RWPE1 (cell line): ENCODE measurements at regions not wholly inside any gene's neighbourhood (a gene's known extent, or its start where the extent isn't known, plus 50 kb on each side); places are given as distances from the start of the nearest gene placed in this dataset.

ENCODE experiments used
- CTCF ChIA-PET: fragments of 350-600 bp; sonication (Branson Sonifier 250); formaldehyde crosslinking; extraction: SDS; loops from one replicate; lab custom pipeline; 2021; lab: Yijun Ruan, JAX
- POLR2A ChIA-PET: fragments of 400-600 bp; formaldehyde crosslinking; extraction: SDS; loops from one replicate; lab custom pipeline; 2020; ENCODE audit warnings: antibody characterized with exemption; ENCODE audit not compliant: low non-redundant PET; lab: Yijun Ruan, JAX
- DNase-seq: peaks from one replicate; pipeline ENCODE4 v3.0.0; 2012; ENCODE audit warnings: low spot score
- H3K27ac ChIP-seq: fragments of 450-650 bp; 2 replicates; pipeline ENCODE4 v1.5.1; 2017
- TF ChIP-seq, protein P1 (sequence below): fragments of 450-650 bp; conservative IDR thresholded peaks from 2 replicates; pipeline ENCODE4 v1.5.1; 2017; ENCODE audit warnings: low read depth, mild to moderate bottlenecking

DNA sequence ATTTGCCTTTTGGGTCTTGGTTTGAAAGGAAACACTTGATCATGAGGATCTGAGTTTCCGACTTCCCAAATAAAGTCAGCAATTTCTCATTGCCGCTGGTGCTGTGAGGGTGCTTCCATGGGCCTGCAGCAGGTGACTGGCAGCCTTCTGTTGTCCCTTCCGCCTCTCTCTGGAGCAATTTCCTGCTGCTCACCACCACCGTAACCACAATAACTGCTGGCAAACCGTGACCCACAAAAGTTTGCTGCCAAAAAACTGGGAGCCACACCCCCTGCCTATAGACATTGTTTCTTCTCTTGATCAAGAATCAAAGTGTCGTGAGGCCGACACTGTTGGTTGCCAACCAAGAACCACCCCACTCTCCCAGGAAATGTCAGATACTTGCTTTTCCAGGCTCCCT lies 164.0 kb downstream of the NR2F2 start:
- CTCF ChIA-PET = no interaction called here
- TF ChIP-seq, protein P1, sequence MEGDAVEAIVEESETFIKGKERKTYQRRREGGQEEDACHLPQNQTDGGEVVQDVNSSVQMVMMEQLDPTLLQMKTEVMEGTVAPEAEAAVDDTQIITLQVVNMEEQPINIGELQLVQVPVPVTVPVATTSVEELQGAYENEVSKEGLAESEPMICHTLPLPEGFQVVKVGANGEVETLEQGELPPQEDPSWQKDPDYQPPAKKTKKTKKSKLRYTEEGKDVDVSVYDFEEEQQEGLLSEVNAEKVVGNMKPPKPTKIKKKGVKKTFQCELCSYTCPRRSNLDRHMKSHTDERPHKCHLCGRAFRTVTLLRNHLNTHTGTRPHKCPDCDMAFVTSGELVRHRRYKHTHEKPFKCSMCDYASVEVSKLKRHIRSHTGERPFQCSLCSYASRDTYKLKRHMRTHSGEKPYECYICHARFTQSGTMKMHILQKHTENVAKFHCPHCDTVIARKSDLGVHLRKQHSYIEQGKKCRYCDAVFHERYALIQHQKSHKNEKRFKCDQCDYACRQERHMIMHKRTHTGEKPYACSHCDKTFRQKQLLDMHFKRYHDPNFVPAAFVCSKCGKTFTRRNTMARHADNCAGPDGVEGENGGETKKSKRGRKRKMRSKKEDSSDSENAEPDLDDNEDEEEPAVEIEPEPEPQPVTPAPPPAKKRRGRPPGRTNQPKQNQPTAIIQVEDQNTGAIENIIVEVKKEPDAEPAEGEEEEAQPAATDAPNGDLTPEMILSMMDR = no peak
- no peak for DNase-seq
- H3K27ac ChIP-seq = no peak overlapping the region
- POLR2A ChIA-PET = no interaction called here

DNA sequence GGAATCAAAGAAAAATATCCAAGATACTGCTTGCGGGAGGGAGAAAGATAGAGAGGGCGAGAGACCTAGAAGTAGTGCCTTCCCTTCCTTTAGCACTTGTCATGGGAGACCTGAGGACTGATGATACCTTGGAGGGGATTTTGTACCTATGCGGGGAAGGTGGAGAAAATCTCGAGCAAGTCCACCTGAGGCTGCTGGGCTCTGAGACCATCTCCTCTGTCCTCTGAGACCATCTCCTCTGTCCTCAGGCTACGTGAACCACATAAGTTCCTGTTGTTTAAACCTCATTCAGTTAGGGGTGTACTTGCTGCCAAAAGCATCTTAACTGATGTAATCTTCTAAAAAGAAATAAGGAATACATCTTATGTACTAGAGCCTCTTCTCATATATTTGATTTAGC lies 164.9 kb downstream of the NR2F2 start:
- DNase-seq = no peak
- ChIA-PET CTCF (no interaction called here), POLR2A (no interaction called here)
- H3K27ac ChIP-seq = no peak overlapping the region
- TF ChIP-seq, protein P1 = no peak

DNA sequence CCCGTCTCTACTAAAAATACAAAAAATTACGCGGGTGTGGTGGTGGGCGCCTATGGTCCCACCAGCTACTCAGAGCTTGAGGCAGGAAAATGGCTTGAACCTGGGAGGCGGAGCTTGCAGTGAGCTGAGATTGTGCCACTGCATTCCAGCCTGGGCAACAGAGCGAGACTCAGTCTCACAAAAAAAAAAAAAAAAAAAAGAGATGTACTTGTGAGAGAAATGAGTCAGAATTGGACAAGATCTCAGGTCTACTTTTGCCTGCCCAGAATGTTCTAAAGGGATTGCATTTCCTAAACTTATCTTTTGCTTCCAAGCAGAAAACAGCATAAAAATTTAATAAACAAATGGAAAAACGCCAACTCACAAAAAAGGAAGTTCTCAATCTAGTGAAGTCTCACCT lies 167.5 kb downstream of the NR2F2 start:
- H3K27ac ChIP-seq = no peak overlapping the region
- ChIA-PET CTCF (no interaction called here), POLR2A (no interaction called here)
- TF ChIP-seq, protein P1 = no peak
- DNase-seq = no peak

DNA sequence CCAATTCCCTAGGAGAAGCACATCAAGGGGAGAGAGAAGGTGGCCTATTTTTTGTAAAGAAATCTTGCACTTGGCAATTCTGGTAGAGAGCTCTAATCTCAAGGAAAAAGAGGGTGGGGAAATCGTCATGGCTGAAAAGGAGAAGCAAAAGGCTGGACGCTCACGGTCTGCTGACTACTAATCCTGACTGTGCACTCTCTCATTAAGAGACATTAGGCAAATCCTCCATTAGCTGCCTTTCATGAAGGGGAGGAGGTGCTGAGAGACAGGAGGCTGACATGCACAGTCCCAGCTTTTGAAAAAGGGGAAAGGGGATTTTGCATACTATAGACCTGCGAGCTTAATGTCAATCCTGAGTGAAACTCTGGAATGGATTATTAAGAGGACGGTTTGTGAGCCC lies 170.0 kb downstream of the NR2F2 start:
- H3K27ac ChIP-seq = no peak overlapping the region
- TF ChIP-seq, protein P1 = no peak
- ChIA-PET POLR2A (no interaction called here), CTCF (no interaction called here)
- no peak for DNase-seq

DNA sequence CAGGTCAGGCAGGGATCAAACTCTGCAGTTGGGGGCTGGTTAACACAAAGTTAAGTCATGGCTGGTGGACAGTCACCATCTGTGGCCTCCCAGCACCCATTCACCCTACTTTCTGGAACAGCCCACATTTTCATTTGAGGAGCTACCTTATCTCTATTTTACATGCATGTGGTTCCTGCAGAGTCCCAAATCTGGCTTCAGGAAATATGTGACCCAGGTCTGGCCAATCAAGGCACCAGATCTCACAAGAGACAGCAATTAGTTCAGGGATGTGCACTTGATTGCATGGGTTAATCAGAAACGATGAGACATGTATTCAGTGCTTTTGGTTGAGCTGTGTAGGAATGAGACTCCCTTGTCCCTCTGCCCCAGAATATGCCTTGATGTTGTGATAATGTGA lies 170.9 kb downstream of the NR2F2 start:
- DNase-seq = no peak
- ChIA-PET POLR2A (no interaction called here), CTCF (no interaction called here)
- TF ChIP-seq, protein P1 = no peak
- no peak overlapping the region for H3K27ac ChIP-seq

DNA sequence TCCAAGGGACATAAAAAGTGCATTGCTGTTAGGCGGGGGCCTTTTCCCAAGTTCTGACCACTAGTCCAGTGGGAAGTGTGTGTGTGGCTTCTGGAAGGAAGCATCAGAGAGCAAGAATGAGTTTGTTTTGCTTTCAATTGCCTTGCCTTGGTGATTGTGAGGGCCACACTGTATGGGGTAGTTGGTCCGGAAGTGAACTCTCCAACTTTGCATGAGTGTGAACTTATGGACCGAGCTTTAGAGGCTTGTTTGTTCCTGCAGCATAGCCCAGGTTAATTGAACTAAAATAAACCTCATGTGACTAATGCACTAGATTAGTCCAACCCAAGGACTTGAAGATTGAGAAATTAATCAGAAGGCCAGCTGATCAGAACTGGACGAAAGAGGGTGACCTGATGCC lies 171.7 kb downstream of the NR2F2 start:
- ChIA-PET CTCF (no interaction called here), POLR2A (no interaction called here)
- no peak overlapping the region for H3K27ac ChIP-seq
- DNase-seq = no peak
- TF ChIP-seq, protein P1 = no peak

DNA sequence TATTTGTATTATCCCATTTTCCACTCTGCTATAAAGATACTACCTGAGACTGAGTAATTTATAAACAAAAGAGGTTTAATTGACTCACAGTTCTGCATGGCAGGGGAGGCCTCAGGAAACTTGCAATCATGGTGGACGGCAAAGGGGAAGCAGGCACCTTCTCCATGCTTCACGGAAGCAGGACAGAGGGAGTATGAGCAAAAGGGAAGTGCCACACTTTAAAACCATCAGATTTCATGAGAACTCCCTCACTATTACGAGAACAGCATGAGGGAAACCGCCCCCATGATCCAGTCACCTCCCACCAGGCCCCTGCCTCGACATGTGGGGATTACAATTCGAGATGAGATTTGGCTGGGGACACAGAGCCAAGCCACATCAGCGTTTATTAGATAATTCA lies 172.8 kb downstream of the NR2F2 start:
- CTCF ChIA-PET = no interaction called here
- POLR2A ChIA-PET = no interaction called here
- TF ChIP-seq, protein P1 = no peak
- DNase-seq = no peak
- no peak overlapping the region for H3K27ac ChIP-seq
